DMS 273 (cell line): ENCODE measurements at regions not wholly inside any gene's neighbourhood (a gene's known extent, or its start where the extent isn't known, plus 50 kb on each side); places are given as distances from the start of the nearest gene placed in this dataset.
"Not testable (repeated sequence)": the region's sequence is repeated elsewhere in the genome, so short reads cannot be mapped to it uniquely, and the experiment has no call there.

Experiments used
- DNase-seq: peaks from one replicate; lab custom pipeline; 2025; ENCODE audit not compliant: unreplicated experiment; lab: John Stamatoyannopoulos, UW

GRCh38 chr4:132809298-132810032, 339.6 kb upstream of the PCDH10 start:
- DNase-seq, result no peak

- DNase-seq, result not testable (repeated sequence)
Observed at GRCh38 chr4:132813061-132813460, 336.0 kb upstream of the PCDH10 start.

- DNase-seq, result no peak
Observed at GRCh38 chr4:132818091-132818490, 331.0 kb upstream of the PCDH10 start.

- no peak for DNase-seq
Observed at GRCh38 chr4:132823419-132823818, 325.7 kb upstream of the PCDH10 start.

GRCh38 chr4:132824761-132825160, 324.3 kb upstream of the PCDH10 start:
- DNase-seq, result no peak

- no peak for DNase-seq
Observed at GRCh38 chr4:132827522-132827921, 321.6 kb upstream of the PCDH10 start.

- no peak for DNase-seq
Observed at GRCh38 chr4:132838244-132838643, 310.9 kb upstream of the PCDH10 start.

GRCh38 chr4:132839070-132839469, 310.0 kb upstream of the PCDH10 start:
- DNase-seq, result no peak

GRCh38 chr4:132859929-132860328, 289.2 kb upstream of the PCDH10 start:
- DNase-seq, result no peak

- DNase-seq, result no peak
Observed at GRCh38 chr4:132860976-132861375, 288.1 kb upstream of the PCDH10 start.

- no peak for DNase-seq
Observed at GRCh38 chr4:132863619-132864018, 285.5 kb upstream of the PCDH10 start.

GRCh38 chr4:132865458-132865857, 283.6 kb upstream of the PCDH10 start:
- no peak for DNase-seq

GRCh38 chr4:132865922-132866321, 283.2 kb upstream of the PCDH10 start:
- DNase-seq, result no peak

- DNase-seq, result no peak
Observed at GRCh38 chr4:132866616-132867015, 282.5 kb upstream of the PCDH10 start.

- no peak for DNase-seq
Observed at GRCh38 chr4:132893787-132894186, 255.3 kb upstream of the PCDH10 start.

- no peak for DNase-seq
Observed at GRCh38 chr4:132901224-132901623, 247.9 kb upstream of the PCDH10 start.

- DNase-seq, result no peak
Observed at GRCh38 chr4:132910229-132910748, 238.8 kb upstream of the PCDH10 start.

- DNase-seq, result no peak
Observed at GRCh38 chr4:132918096-132918495, 231.0 kb upstream of the PCDH10 start.

- DNase-seq, result no peak
Observed at GRCh38 chr4:132923516-132923915, 225.6 kb upstream of the PCDH10 start.

- DNase-seq, result no peak
Observed at GRCh38 chr4:132934911-132935310, 214.2 kb upstream of the PCDH10 start.

- DNase-seq, result no peak
Observed at GRCh38 chr4:132955146-132955545, 193.9 kb upstream of the PCDH10 start.

GRCh38 chr4:132956962-132957361, 192.1 kb upstream of the PCDH10 start:
- DNase-seq, result no peak
